Gastrocnemius medialis (tissue), 4 donors: ENCODE measurements at regions not wholly inside any gene's neighbourhood (a gene's known extent, or its start where the extent isn't known, plus 50 kb on each side); places are given as distances from the start of the nearest gene placed in this dataset.

Experiments
- POLR2A ChIP-seq, 2 donors: fragments of 450-650 bp; IDR thresholded peaks; one replicate each; pipeline ENCODE4 v1.6.1; 2017; ENCODE audit warnings: antibody characterized with exemption in 2 of 2, mild to moderate bottlenecking in 2 of 2, moderate library complexity in 2 of 2
- TF ChIP-seq, protein P1 (sequence below), 5 experiments: fragments of 450-650 bp in 3 of 5; fragments of 200-600 bp in 2 of 5; sonication (generic) in 2 of 5; IDR thresholded peaks in 4 of 5; conservative IDR thresholded peaks in 1 of 5; 1 replicate in 4 of 5; 2 replicates in 1 of 5; pipeline ENCODE4 v1.5.1; 2016 to 2019; ENCODE audit warnings: antibody characterized with exemption in 5 of 5, mild to moderate bottlenecking in 3 of 5, moderate library complexity in 3 of 5

DNA sequence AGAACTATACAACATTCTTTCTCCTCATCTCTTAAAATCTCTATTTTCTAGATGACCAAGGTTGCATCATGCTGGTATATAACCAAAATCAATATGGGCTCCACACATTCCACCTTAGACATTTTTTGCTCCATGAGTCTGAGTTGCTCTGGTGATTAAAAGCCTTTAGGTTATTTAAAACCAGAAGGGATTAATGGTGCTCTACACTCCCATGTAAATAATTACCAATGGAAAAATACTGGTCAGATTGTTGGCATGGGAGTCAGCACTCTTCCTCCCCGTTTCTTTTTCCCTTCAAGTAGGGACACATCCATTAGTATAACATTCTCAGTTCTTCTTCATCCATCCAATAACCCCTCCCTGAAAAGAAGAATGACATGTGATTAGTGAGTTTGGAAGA is 747.7 kb downstream of the PCDH17 start:
- TF ChIP-seq, protein P1, sequence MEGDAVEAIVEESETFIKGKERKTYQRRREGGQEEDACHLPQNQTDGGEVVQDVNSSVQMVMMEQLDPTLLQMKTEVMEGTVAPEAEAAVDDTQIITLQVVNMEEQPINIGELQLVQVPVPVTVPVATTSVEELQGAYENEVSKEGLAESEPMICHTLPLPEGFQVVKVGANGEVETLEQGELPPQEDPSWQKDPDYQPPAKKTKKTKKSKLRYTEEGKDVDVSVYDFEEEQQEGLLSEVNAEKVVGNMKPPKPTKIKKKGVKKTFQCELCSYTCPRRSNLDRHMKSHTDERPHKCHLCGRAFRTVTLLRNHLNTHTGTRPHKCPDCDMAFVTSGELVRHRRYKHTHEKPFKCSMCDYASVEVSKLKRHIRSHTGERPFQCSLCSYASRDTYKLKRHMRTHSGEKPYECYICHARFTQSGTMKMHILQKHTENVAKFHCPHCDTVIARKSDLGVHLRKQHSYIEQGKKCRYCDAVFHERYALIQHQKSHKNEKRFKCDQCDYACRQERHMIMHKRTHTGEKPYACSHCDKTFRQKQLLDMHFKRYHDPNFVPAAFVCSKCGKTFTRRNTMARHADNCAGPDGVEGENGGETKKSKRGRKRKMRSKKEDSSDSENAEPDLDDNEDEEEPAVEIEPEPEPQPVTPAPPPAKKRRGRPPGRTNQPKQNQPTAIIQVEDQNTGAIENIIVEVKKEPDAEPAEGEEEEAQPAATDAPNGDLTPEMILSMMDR (IDR thresholded peaks at IDR 0.05 in 4 of 5, conservative IDR thresholded peaks at IDR 0.05 in 1 of 5) = no peak
- no peak for TF ChIP-seq POLR2A (IDR thresholded peaks at IDR 0.05)
